Transverse colon (tissue), 3 donors: ENCODE measurements at regions not wholly inside any gene's neighbourhood (a gene's known extent, or its start where the extent isn't known, plus 50 kb on each side); places are given as distances from the start of the nearest gene placed in this dataset.

Experiments used
- EP300 ChIP-seq: sonication (generic); formaldehyde crosslinking; IDR thresholded peaks from one replicate; pipeline ENCODE4 v1.6.1; 2017; ENCODE audit warnings: antibody characterized with exemption, low read depth
- POLR2A ChIP-seq: fragments of 450-650 bp; IDR thresholded peaks from one replicate; pipeline ENCODE4 v1.6.1; 2016; ENCODE audit warnings: antibody characterized with exemption, mild to moderate bottlenecking, moderate library complexity
- TF ChIP-seq, protein P1 (sequence below), 5 experiments: fragments of 200-600 bp in 3 of 5; fragments of 450-650 bp in 2 of 5; sonication (generic) in 3 of 5; IDR thresholded peaks; 1 replicate in 2 of 5; 2 replicates in 3 of 5; pipeline ENCODE4 v1.5.1; 2016 to 2017; ENCODE audit warnings: antibody characterized with exemption in 5 of 5, inconsistent platforms in 3 of 5, mild to moderate bottlenecking in 2 of 5, moderate library complexity in 1 of 5

DNA sequence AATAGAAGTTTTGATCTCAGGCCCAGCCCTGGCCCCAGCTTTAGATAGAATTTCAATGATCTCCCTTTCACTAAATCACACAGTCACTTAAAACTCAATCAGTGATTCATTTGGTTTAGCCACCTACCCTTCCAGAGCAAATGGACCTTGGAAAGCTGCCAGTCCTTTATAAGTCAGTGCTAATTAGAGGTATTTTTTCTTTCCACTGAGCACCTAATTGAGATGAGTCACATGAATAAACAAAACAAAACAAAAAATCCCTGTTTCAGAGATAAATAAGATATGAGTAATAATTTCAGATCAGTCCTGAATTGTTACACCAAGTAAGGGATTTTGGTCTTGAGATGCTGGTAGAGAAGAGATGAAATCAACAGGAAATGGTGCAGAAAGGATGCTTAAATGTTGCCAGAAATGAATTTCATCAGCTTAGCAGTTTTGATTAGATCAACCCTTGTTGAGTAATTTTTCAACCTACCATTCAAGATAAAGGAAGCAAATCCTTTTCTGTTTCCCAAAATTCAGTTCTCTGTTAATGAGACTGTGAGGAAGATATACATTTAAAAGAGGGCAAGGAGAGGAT is 352.0 kb upstream of the COL8A1 start:
- TF ChIP-seq, protein P1, sequence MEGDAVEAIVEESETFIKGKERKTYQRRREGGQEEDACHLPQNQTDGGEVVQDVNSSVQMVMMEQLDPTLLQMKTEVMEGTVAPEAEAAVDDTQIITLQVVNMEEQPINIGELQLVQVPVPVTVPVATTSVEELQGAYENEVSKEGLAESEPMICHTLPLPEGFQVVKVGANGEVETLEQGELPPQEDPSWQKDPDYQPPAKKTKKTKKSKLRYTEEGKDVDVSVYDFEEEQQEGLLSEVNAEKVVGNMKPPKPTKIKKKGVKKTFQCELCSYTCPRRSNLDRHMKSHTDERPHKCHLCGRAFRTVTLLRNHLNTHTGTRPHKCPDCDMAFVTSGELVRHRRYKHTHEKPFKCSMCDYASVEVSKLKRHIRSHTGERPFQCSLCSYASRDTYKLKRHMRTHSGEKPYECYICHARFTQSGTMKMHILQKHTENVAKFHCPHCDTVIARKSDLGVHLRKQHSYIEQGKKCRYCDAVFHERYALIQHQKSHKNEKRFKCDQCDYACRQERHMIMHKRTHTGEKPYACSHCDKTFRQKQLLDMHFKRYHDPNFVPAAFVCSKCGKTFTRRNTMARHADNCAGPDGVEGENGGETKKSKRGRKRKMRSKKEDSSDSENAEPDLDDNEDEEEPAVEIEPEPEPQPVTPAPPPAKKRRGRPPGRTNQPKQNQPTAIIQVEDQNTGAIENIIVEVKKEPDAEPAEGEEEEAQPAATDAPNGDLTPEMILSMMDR (IDR thresholded peaks at IDR 0.05): no peak
- TF ChIP-seq POLR2A (no peak), EP300 (no peak)
